Mesothelial cell of epicardium (in vitro differentiated cells): ENCODE measurements at regions not wholly inside any gene's neighbourhood (a gene's known extent, or its start where the extent isn't known, plus 50 kb on each side); places are given as distances from the start of the nearest gene placed in this dataset.

Experiments used
- DNase-seq, 2 experiments: peaks; one replicate each; pipeline ENCODE4 v3.0.0; 2021; ENCODE audit warnings: low spot score in 2 of 2; ENCODE audit not compliant: unreplicated experiment in 2 of 2
- H3K27ac Mint-ChIP-seq: 2 replicates; pipeline ENCODE4 v1.8.0; 2021; ENCODE audit warnings: mixed read lengths
- H3K27me3 Mint-ChIP-seq: 2 replicates; pipeline ENCODE4 v1.8.0; 2021; ENCODE audit warnings: low read depth, mixed read lengths
- H3K36me3 Mint-ChIP-seq: 2 replicates; pipeline ENCODE4 v1.8.0; 2021; ENCODE audit warnings: mixed read lengths
- H3K4me1 Mint-ChIP-seq: 2 replicates; pipeline ENCODE4 v1.8.0; 2021; ENCODE audit warnings: mixed read lengths
- H3K4me3 Mint-ChIP-seq: 2 replicates; pipeline ENCODE4 v1.8.0; 2021; ENCODE audit warnings: mild to moderate bottlenecking, moderate library complexity, mixed read lengths
- H3K9me3 Mint-ChIP-seq: 2 replicates; pipeline ENCODE4 v1.8.0; 2021; ENCODE audit warnings: mixed read lengths
- CTCF ChIP-seq: fragments of 200-600 bp; sonication (generic); IDR thresholded peaks from one replicate; pipeline ENCODE4 v1.5.0; 2021; ENCODE audit warnings: antibody characterized with exemption; ENCODE audit not compliant: unreplicated experiment

GRCh38 chr10:83685458-83685857 is 453.9 kb upstream of the GHITM start:
- TF ChIP-seq CTCF, result no peak
- Mint-ChIP-seq H3K27me3 (no peaks in the 10 kb centered on the region), H3K27ac (no peak overlapping the region), H3K4me3 (no peak overlapping the region), H3K4me1 (no peaks in the 10 kb centered on the region), H3K36me3 (no peaks in the 10 kb centered on the region), H3K9me3 (no peaks in the 10 kb centered on the region)
- no peak for DNase-seq

- peaks cover 3% of the 10 kb centered on the region for H3K9me3 Mint-ChIP-seq
- TF ChIP-seq CTCF, result no peak
- H3K36me3 Mint-ChIP-seq, result no peaks in the 10 kb centered on the region
- H3K27ac Mint-ChIP-seq, result no peak overlapping the region
- H3K4me3 Mint-ChIP-seq, result no peak overlapping the region
- no peaks in the 10 kb centered on the region for H3K27me3 Mint-ChIP-seq
- H3K4me1 Mint-ChIP-seq, result no peaks in the 10 kb centered on the region
- no peak for DNase-seq
Observed at GRCh38 chr10:83691791-83692596, 447.3 kb upstream of the GHITM start.

GRCh38 chr10:83698899-83699298 is 440.4 kb upstream of the GHITM start:
- peaks cover 4% of the 10 kb centered on the region for H3K9me3 Mint-ChIP-seq
- no peaks in the 10 kb centered on the region for H3K36me3 Mint-ChIP-seq
- no peak overlapping the region for H3K27ac Mint-ChIP-seq
- no peak for TF ChIP-seq CTCF
- DNase-seq, result no peak
- H3K4me1 Mint-ChIP-seq, result peaks cover 9% of the 10 kb centered on the region
- H3K4me3 Mint-ChIP-seq, result no peak overlapping the region
- H3K27me3 Mint-ChIP-seq, result no peaks in the 10 kb centered on the region

GRCh38 chr10:83701799-83702198 is 437.5 kb upstream of the GHITM start:
- DNase-seq, result no peak
- Mint-ChIP-seq H3K36me3 (no peaks in the 10 kb centered on the region), H3K27ac (no peak overlapping the region), H3K4me1 (peaks cover 9% of the 10 kb centered on the region), H3K27me3 (no peaks in the 10 kb centered on the region), H3K9me3 (peaks cover 4% of the 10 kb centered on the region), H3K4me3 (no peak overlapping the region)
- TF ChIP-seq CTCF, result no peak

- peaks cover 4% of the 10 kb centered on the region for H3K9me3 Mint-ChIP-seq
- no peak overlapping the region for H3K4me3 Mint-ChIP-seq
- no peak overlapping the region for H3K27ac Mint-ChIP-seq
- no peaks in the 10 kb centered on the region for H3K27me3 Mint-ChIP-seq
- peaks cover 7% of the 10 kb centered on the region for H3K4me1 Mint-ChIP-seq
- TF ChIP-seq CTCF, result no peak
- no peak for DNase-seq
- no peaks in the 10 kb centered on the region for H3K36me3 Mint-ChIP-seq
Observed at GRCh38 chr10:83702731-83703130, 436.6 kb upstream of the GHITM start.
